Left ventricle myocardium superior (tissue), 1 donor: ENCODE measurements at regions not wholly inside any gene's neighbourhood (a gene's known extent, or its start where the extent isn't known, plus 50 kb on each side); places are given as distances from the start of the nearest gene placed in this dataset.
A peak's percentile ranks its signal among the peaks of the same experiment; 100 is the strongest.

Source experiments
- ATAC-seq: fragments of 200-7000 bp; cut with Tn5 transposase; one replicate; pipeline ENCODE4 v1.9.1; 2020; ENCODE audit warnings: mild to moderate bottlenecking, moderate library complexity
- DNase-seq: peaks from one replicate; pipeline ENCODE4 v3.0.0-alpha.2; 2020
- intact Hi-C: fragments of 100-400 bp; cut with micrococcal nuclease; formaldehyde crosslinking; loops from one replicate; pipeline ENCODE4 v1.11.0; 2022
- donor health status: DM: no; HTN: yes; CAD: no; lungs with severe emphysema.

- intact Hi-C loops: no loop called here
- no peak for DNase-seq
- ATAC-seq: no peak
These were observed 129.0 kb upstream of the AGR3 start for GRCh38 chr7:17010637-17011300.

- intact Hi-C loops: no loop called here
- ATAC-seq: no peak
- no peak for DNase-seq
These were observed 131.4 kb upstream of the AGR3 start for GRCh38 chr7:17013204-17013603.

GRCh38 chr7:17014686-17015085 lies 132.9 kb upstream of the AGR3 start:
- DNase-seq (no peak), ATAC-seq (no peak)
- intact Hi-C loops: no loop called here

GRCh38 chr7:17015598-17016031 lies 133.8 kb upstream of the AGR3 start:
- ATAC-seq (no peak), DNase-seq (no peak)
- intact Hi-C loops: no loop called here

- intact Hi-C loops: no loop called here
- DNase-seq (no peak), ATAC-seq (no peak)
These were observed 134.7 kb upstream of the AGR3 start for GRCh38 chr7:17016402-17017010.

GRCh38 chr7:17019106-17019505 lies 137.3 kb upstream of the AGR3 start:
- intact Hi-C loops: no loop called here
- no peak for ATAC-seq
- DNase-seq: no peak

- ATAC-seq: no peak
These were observed 138.5 kb upstream of the AGR3 start for GRCh38 chr7:17020250-17020649.

GRCh38 chr7:17021205-17021604 lies 139.4 kb upstream of the AGR3 start:
- DNase-seq: no peak
- no peak for ATAC-seq
- intact Hi-C loops: no loop called here

More at GRCh38 chr7:17020250-17020649, 138.5 kb upstream of the AGR3 start:
- DNase-seq: no peak
- intact Hi-C loops: no loop called here

GRCh38 chr7:17022920-17023319 lies 141.1 kb upstream of the AGR3 start:
- ATAC-seq (no peak), DNase-seq (no peak)
- intact Hi-C loops: no loop called here

- DNase-seq (no peak), ATAC-seq (no peak)
- intact Hi-C loops: no loop called here
These were observed 144.5 kb upstream of the AGR3 start for GRCh38 chr7:17026269-17026668.

- no peak for DNase-seq
- ATAC-seq: no peak
These were observed 145.5 kb upstream of the AGR3 start for GRCh38 chr7:17027143-17027788.

GRCh38 chr7:17027789-17028152 lies 146.0 kb upstream of the AGR3 start:
- no peak for DNase-seq
- intact Hi-C loops: no loop called here
- ATAC-seq: no peak

More at GRCh38 chr7:17027143-17027788, 145.5 kb upstream of the AGR3 start:
- intact Hi-C loops: no loop called here

- intact Hi-C loops: no loop called here
- no peak for DNase-seq
- peak; percentile 49 for ATAC-seq
These were observed 147.4 kb upstream of the AGR3 start for GRCh38 chr7:17029150-17029549.

- intact Hi-C loops: no loop called here
- DNase-seq (no peak), ATAC-seq (no peak)
These were observed 148.8 kb upstream of the AGR3 start for GRCh38 chr7:17030559-17030958.

- intact Hi-C loops: no loop called here
- ATAC-seq (no peak), DNase-seq (no peak)
These were observed 150.2 kb upstream of the AGR3 start for GRCh38 chr7:17031906-17032551.

GRCh38 chr7:17033245-17033644 lies 151.5 kb upstream of the AGR3 start:
- DNase-seq (no peak), ATAC-seq (no peak)
- intact Hi-C loops: no loop called here

- DNase-seq: no peak
- intact Hi-C loops: no loop called here
- no peak for ATAC-seq
These were observed 154.8 kb upstream of the AGR3 start for GRCh38 chr7:17036584-17036983.

GRCh38 chr7:17037356-17037755 lies 155.6 kb upstream of the AGR3 start:
- ATAC-seq (no peak), DNase-seq (no peak)
- intact Hi-C loops: no loop called here

- DNase-seq (no peak), ATAC-seq (no peak)
- intact Hi-C loops: no loop called here
These were observed 156.5 kb upstream of the AGR3 start for GRCh38 chr7:17038160-17038782.

GRCh38 chr7:17038783-17039170 lies 157.0 kb upstream of the AGR3 start:
- ATAC-seq (no peak), DNase-seq (no peak)
- intact Hi-C loops: no loop called here
